GM21619 (cell line): ENCODE measurements at regions not wholly inside any gene's neighbourhood (a gene's known extent, or its start where the extent isn't known, plus 50 kb on each side); places are given as distances from the start of the nearest gene placed in this dataset.

Experiments
- ATAC-seq: cut with Tn5 transposase; IDR thresholded peaks from one replicate; pipeline ENCODE4 v1.9.1; 2021; ENCODE audit not compliant: unreplicated experiment

GRCh38 chr10:108203905-108204527, 1039.5 kb upstream of the SORCS1 start:
- ATAC-seq = no peak

GRCh38 chr10:108187408-108188012, 1023.0 kb upstream of the SORCS1 start:
- no peak for ATAC-seq

GRCh38 chr10:108184114-108184513, 1019.6 kb upstream of the SORCS1 start:
- ATAC-seq = no peak

- ATAC-seq = no peak
Measured at GRCh38 chr10:108180878-108181277, 1016.4 kb upstream of the SORCS1 start.

- no peak for ATAC-seq
Measured at GRCh38 chr10:108169846-108170245, 1005.3 kb upstream of the SORCS1 start.

GRCh38 chr10:108167766-108168165, 1003.3 kb upstream of the SORCS1 start:
- no peak for ATAC-seq

- no peak for ATAC-seq
Measured at GRCh38 chr10:108166401-108166800, 1001.9 kb upstream of the SORCS1 start.

- no peak for ATAC-seq
Measured at GRCh38 chr10:108147346-108147745, 982.8 kb upstream of the SORCS1 start.

GRCh38 chr10:108141064-108141463, 976.6 kb upstream of the SORCS1 start:
- ATAC-seq = no peak

- no peak for ATAC-seq
Measured at GRCh38 chr10:108132303-108132702, 967.8 kb upstream of the SORCS1 start.

- no peak for ATAC-seq
Measured at GRCh38 chr10:108130575-108130974, 966.1 kb upstream of the SORCS1 start.

- ATAC-seq = no peak
Measured at GRCh38 chr10:108112218-108112617, 947.7 kb upstream of the SORCS1 start.

GRCh38 chr10:108104551-108105156, 940.1 kb upstream of the SORCS1 start:
- ATAC-seq = no peak

GRCh38 chr10:108097258-108097657, 932.8 kb upstream of the SORCS1 start:
- no peak for ATAC-seq

- ATAC-seq = no peak
Measured at GRCh38 chr10:108095932-108096925, 931.7 kb upstream of the SORCS1 start.

- no peak for ATAC-seq
Measured at GRCh38 chr10:108090476-108091215, 926.1 kb upstream of the SORCS1 start.

GRCh38 chr10:108086502-108086901, 922.0 kb upstream of the SORCS1 start:
- ATAC-seq = no peak

GRCh38 chr10:108082596-108082995, 918.1 kb upstream of the SORCS1 start:
- ATAC-seq = no peak

GRCh38 chr10:108078263-108078662, 913.8 kb upstream of the SORCS1 start:
- no peak for ATAC-seq

- ATAC-seq = no peak
Measured at GRCh38 chr10:108072466-108072865, 908.0 kb upstream of the SORCS1 start.

GRCh38 chr10:108070789-108071188, 906.3 kb upstream of the SORCS1 start:
- no peak for ATAC-seq
